ENCODE measurements at regions not wholly inside any gene's neighbourhood (a gene's known extent, or its start where the extent isn't known, plus 50 kb on each side); places are given as distances from the start of the nearest gene placed in this dataset.
"Not testable (repeated sequence)": the region's sequence is repeated elsewhere in the genome, so short reads cannot be mapped to it uniquely, and the experiment has no call there.

DNA sequence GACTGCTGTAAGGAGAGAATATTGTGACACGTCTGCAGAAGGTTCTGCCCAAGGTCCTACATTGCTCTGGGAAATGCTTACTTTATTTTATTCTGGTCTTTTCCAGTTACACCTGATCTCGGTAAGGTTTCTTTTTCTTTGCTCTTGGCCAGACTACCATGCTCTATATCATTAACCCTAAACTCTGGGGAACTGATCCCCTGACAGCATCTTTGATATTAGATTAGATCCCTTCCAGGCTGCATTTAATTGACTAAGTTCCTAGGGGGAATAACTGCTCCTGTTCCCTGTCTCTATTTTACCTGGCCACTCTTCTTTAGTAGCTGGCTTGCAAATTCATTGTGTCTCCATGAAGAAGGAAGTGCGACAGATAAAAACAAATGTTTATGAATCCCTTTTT, 243.5 kb downstream of the MAT2B start:
- TF ChIP-seq, protein P1, sequence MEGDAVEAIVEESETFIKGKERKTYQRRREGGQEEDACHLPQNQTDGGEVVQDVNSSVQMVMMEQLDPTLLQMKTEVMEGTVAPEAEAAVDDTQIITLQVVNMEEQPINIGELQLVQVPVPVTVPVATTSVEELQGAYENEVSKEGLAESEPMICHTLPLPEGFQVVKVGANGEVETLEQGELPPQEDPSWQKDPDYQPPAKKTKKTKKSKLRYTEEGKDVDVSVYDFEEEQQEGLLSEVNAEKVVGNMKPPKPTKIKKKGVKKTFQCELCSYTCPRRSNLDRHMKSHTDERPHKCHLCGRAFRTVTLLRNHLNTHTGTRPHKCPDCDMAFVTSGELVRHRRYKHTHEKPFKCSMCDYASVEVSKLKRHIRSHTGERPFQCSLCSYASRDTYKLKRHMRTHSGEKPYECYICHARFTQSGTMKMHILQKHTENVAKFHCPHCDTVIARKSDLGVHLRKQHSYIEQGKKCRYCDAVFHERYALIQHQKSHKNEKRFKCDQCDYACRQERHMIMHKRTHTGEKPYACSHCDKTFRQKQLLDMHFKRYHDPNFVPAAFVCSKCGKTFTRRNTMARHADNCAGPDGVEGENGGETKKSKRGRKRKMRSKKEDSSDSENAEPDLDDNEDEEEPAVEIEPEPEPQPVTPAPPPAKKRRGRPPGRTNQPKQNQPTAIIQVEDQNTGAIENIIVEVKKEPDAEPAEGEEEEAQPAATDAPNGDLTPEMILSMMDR (IDR thresholded peaks at IDR 0.05; ENCODE audit: insufficient read depth, low read length, poor library complexity, severe bottlenecking), result no peak
- no peak for DNase-seq (ENCODE audit: extremely low read depth, insufficient read length)
- Histone ChIP-seq H3K36me3 (ENCODE audit: control insufficient read depth, insufficient read depth, low read length) (no peaks in the 10 kb centered on the region), H3K27me3 (replicated peaks; ENCODE audit: control insufficient read depth, insufficient read depth, low read length) (no peaks in the 10 kb centered on the region), H3K4me3 (replicated peaks; ENCODE audit: low read depth, low read length) (no peak overlapping the region)

DNA sequence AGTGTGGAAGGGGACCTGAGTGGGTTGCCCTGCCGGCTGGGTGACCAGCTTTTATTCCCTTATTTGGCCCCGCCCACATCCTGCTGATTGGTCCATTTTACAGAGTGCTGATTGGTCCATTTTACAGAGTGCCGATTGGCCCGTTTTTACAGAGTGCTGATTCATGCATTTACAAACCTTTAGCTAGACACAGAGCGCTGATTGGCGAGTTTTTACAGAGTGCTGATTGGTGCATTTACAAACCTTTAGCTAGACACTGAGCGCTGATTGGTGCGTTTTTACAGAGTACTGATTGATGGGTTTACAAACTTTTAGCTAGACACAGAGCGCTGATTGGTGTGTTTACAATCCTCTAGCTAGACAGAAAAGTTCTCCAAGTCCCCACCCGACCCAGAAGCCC, 245.0 kb downstream of the MAT2B start:
- not testable (repeated sequence) for H3K4me3 ChIP-seq (replicated peaks; ENCODE audit: low read depth, low read length); H3K36me3 ChIP-seq (ENCODE audit: control insufficient read depth, insufficient read depth, low read length); H3K27me3 ChIP-seq (replicated peaks; ENCODE audit: control insufficient read depth, insufficient read depth, low read length); DNase-seq (ENCODE audit: extremely low read depth, insufficient read length)

DNA sequence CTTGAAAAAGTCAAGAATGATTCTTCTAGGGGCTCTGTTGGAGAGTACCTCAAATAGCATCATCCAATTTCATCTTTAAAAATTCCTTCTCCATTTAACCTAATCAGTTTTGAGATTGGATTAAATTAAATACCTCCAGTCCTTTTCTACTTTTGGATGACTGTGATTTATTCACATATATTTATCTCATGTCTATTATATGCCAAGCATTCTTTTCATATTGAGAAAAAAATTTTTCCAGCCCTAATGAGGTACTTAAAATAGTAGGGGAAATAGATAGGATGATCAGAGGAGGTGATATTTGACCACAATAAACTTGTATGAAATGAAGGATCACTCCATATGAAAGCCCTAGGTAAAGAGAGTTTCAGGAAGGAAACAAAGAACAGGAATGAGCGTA, 250.1 kb downstream of the MAT2B start:
- no peaks in the 10 kb centered on the region for H3K27me3 ChIP-seq (replicated peaks; ENCODE audit: control insufficient read depth, insufficient read depth, low read length)
- no peaks in the 10 kb centered on the region for H3K36me3 ChIP-seq (ENCODE audit: control insufficient read depth, insufficient read depth, low read length)
- DNase-seq (ENCODE audit: extremely low read depth, insufficient read length), result no peak
- H3K4me3 ChIP-seq (replicated peaks; ENCODE audit: low read depth, low read length), result no peak overlapping the region
- TF ChIP-seq, protein P1 (IDR thresholded peaks at IDR 0.05; ENCODE audit: insufficient read depth, low read length, poor library complexity, severe bottlenecking), result no peak

DNA sequence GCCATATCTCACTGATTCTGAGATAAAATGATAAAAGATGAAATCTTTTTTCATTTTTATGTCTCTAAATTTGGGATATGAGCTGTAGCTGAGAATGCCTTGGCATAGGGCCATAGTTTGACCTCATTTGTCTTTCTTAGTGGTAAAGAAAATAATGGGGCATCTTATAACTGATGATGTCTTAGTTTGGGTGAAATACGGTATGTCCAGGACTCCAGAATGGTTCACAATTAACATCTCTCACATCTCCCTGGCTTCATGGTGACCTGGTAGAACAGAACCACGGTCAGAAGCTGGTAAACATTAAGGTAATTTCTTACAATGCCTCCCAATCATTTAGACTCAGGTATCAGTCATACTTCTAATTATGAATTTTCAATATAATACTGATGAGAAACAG, 250.8 kb downstream of the MAT2B start:
- TF ChIP-seq, protein P1 (IDR thresholded peaks at IDR 0.05; ENCODE audit: insufficient read depth, low read length, poor library complexity, severe bottlenecking), result no peak
- Histone ChIP-seq H3K27me3 (replicated peaks; ENCODE audit: control insufficient read depth, insufficient read depth, low read length) (no peaks in the 10 kb centered on the region), H3K4me3 (replicated peaks; ENCODE audit: low read depth, low read length) (no peak overlapping the region), H3K36me3 (ENCODE audit: control insufficient read depth, insufficient read depth, low read length) (no peaks in the 10 kb centered on the region)
- no peak for DNase-seq (ENCODE audit: extremely low read depth, insufficient read length)

DNA sequence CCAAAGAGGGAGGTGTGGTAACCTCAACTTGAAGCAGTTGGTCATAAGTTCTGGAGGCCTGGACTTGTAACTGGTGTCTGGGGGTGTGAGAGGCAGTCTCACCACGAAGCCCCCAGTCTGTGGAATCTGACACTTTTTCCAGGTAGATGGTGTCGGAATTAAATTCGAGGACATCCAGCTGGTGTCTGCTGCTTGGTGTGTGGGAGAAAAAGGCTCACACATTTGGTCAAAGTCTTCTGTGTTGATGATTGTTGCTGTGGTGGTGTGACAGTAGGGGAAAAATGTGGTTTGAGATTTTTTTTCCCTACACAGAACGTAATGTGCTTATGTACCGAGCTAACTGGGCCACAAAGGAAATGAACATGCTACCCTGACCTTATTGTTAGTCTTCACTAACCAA, 251.9 kb downstream of the MAT2B start:
- no peak for DNase-seq (ENCODE audit: extremely low read depth, insufficient read length)
- TF ChIP-seq, protein P1 (IDR thresholded peaks at IDR 0.05; ENCODE audit: insufficient read depth, low read length, poor library complexity, severe bottlenecking), result no peak

DNA sequence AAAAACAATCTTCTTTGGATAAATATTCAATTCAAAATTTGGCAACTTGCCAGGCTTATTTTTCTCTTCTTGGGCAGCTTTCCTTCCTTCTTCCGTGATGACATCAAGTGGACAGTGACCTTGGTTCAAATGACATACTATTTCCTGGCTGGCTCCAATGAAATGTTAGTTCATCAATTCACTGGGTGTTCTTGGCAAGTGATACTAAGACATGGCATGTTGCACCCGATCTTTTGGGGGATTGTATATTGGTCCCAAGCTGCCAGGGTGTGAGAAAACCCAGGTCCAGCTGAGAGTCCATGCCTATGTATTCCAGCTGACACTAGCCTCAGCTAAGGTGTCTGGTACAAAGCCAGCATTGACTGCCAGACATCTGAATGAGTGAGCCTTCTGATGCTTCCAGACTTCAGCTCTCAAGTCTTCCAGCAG, 252.9 kb downstream of the MAT2B start:
- no peak for DNase-seq (ENCODE audit: extremely low read depth, insufficient read length)
- H3K4me3 ChIP-seq (replicated peaks; ENCODE audit: low read depth, low read length), result no peak overlapping the region
- H3K36me3 ChIP-seq (ENCODE audit: control insufficient read depth, insufficient read depth, low read length), result no peaks in the 10 kb centered on the region
- no peaks in the 10 kb centered on the region for H3K27me3 ChIP-seq (replicated peaks; ENCODE audit: control insufficient read depth, insufficient read depth, low read length)
- TF ChIP-seq, protein P1 (IDR thresholded peaks at IDR 0.05; ENCODE audit: insufficient read depth, low read length, poor library complexity, severe bottlenecking), result no peak

More for the DNA sequence above, 251.9 kb downstream of the MAT2B start:
- Histone ChIP-seq H3K36me3 (ENCODE audit: control insufficient read depth, insufficient read depth, low read length) (no peaks in the 10 kb centered on the region), H3K27me3 (replicated peaks; ENCODE audit: control insufficient read depth, insufficient read depth, low read length) (no peaks in the 10 kb centered on the region), H3K4me3 (replicated peaks; ENCODE audit: low read depth, low read length) (no peak overlapping the region)
